Right lobe of liver (tissue), 4 donors: ENCODE measurements at regions not wholly inside any gene's neighbourhood (a gene's known extent, or its start where the extent isn't known, plus 50 kb on each side); places are given as distances from the start of the nearest gene placed in this dataset.

ENCODE experiments used
- CTCF ChIP-seq, 4 donors: fragments of 200-600 bp in 3 of 4; fragments of 450-650 bp in 1 of 4; IDR thresholded peaks; one replicate each; pipeline versions ENCODE4 v1.5.1 to v1.8.0; 2016 to 2022; ENCODE audit warnings: antibody characterized with exemption in 4 of 4, mild to moderate bottlenecking in 2 of 4
- POLR2A ChIP-seq: fragments of 450-650 bp; IDR thresholded peaks from one replicate; pipeline ENCODE4 v1.6.1; 2017; ENCODE audit warnings: antibody characterized with exemption, mild to moderate bottlenecking
- donor health status: DM: no; HTN: no; CAD: no.
- donor health status: DM: no; HTN: no; CAD: no.
- donor health status: DM: no; HTN: yes; CAD: no.

GRCh38 chr2:183729380-183729779 is 605.1 kb downstream of the NUP35 start:
- TF ChIP-seq POLR2A (no peak), CTCF (IDR thresholded peaks at IDR 0.05) (no peak)
